ENCODE measurements at regions not wholly inside any gene's neighbourhood (a gene's known extent, or its start where the extent isn't known, plus 50 kb on each side); places are given as distances from the start of the nearest gene placed in this dataset.

- no peak for DNase-seq (ENCODE audit: low read depth in 2 of 2)
Measured at GRCh38 chr13:104769545-104769944, 1703.3 kb upstream of the SLC10A2 start.

- no peak for DNase-seq (ENCODE audit: low read depth in 2 of 2)
Measured at GRCh38 chr13:104766319-104766718, 1700.1 kb upstream of the SLC10A2 start.

GRCh38 chr13:104764600-104764999 lies 1698.4 kb upstream of the SLC10A2 start:
- no peak for DNase-seq (ENCODE audit: low read depth in 2 of 2)

- no peak for DNase-seq (ENCODE audit: low read depth in 2 of 2)
Measured at GRCh38 chr13:104759069-104759468, 1692.9 kb upstream of the SLC10A2 start.

GRCh38 chr13:104757712-104758111 lies 1691.5 kb upstream of the SLC10A2 start:
- DNase-seq (ENCODE audit: low read depth in 2 of 2) = no peak

GRCh38 chr13:104750377-104750776 lies 1684.2 kb upstream of the SLC10A2 start:
- no peak for DNase-seq (ENCODE audit: low read depth in 2 of 2)

- no peak for DNase-seq (ENCODE audit: low read depth in 2 of 2)
Measured at GRCh38 chr13:104740641-104741222, 1674.5 kb upstream of the SLC10A2 start.

- no peak for DNase-seq (ENCODE audit: low read depth in 2 of 2)
Measured at GRCh38 chr13:104737713-104738112, 1671.5 kb upstream of the SLC10A2 start.

GRCh38 chr13:104733427-104733826 lies 1667.2 kb upstream of the SLC10A2 start:
- no peak for DNase-seq (ENCODE audit: low read depth in 2 of 2)

- DNase-seq (ENCODE audit: low read depth in 2 of 2) = no peak
Measured at GRCh38 chr13:104715111-104715510, 1648.9 kb upstream of the SLC10A2 start.

- DNase-seq (ENCODE audit: low read depth in 2 of 2) = no peak
Measured at GRCh38 chr13:104705031-104705750, 1639.0 kb upstream of the SLC10A2 start.

- no peak for DNase-seq (ENCODE audit: low read depth in 2 of 2)
Measured at GRCh38 chr13:104701591-104701990, 1635.4 kb upstream of the SLC10A2 start.

GRCh38 chr13:104694397-104694796 lies 1628.2 kb upstream of the SLC10A2 start:
- no peak for DNase-seq (ENCODE audit: low read depth in 2 of 2)

GRCh38 chr13:104693126-104693525 lies 1626.9 kb upstream of the SLC10A2 start:
- DNase-seq (ENCODE audit: low read depth in 2 of 2) = no peak

- no peak for DNase-seq (ENCODE audit: low read depth in 2 of 2)
Measured at GRCh38 chr13:104691767-104692467, 1625.7 kb upstream of the SLC10A2 start.

GRCh38 chr13:104686484-104686883 lies 1620.3 kb upstream of the SLC10A2 start:
- DNase-seq (ENCODE audit: low read depth in 2 of 2) = no peak

GRCh38 chr13:104683789-104684188 lies 1617.6 kb upstream of the SLC10A2 start:
- no peak for DNase-seq (ENCODE audit: low read depth in 2 of 2)

GRCh38 chr13:104678161-104678560 lies 1611.9 kb upstream of the SLC10A2 start:
- DNase-seq (ENCODE audit: low read depth in 2 of 2) = no peak

- no peak for DNase-seq (ENCODE audit: low read depth in 2 of 2)
Measured at GRCh38 chr13:104671901-104672300, 1605.7 kb upstream of the SLC10A2 start.

- no peak for DNase-seq (ENCODE audit: low read depth in 2 of 2)
Measured at GRCh38 chr13:104657196-104657595, 1591.0 kb upstream of the SLC10A2 start.

GRCh38 chr13:104650431-104650830 lies 1584.2 kb upstream of the SLC10A2 start:
- DNase-seq (ENCODE audit: low read depth in 2 of 2) = no peak

GRCh38 chr13:104648291-104648690 lies 1582.1 kb upstream of the SLC10A2 start:
- no peak for DNase-seq (ENCODE audit: low read depth in 2 of 2)

- no peak for DNase-seq (ENCODE audit: low read depth in 2 of 2)
Measured at GRCh38 chr13:104645786-104646185, 1579.6 kb upstream of the SLC10A2 start.
